ENCODE measurements at regions not wholly inside any gene's neighbourhood (a gene's known extent, or its start where the extent isn't known, plus 50 kb on each side); places are given as distances from the start of the nearest gene placed in this dataset.
"Not testable (repeated sequence)": the region's sequence is repeated elsewhere in the genome, so short reads cannot be mapped to it uniquely, and the experiment has no call there.

- DNase-seq, result no peak
Measured at GRCh38 chr5:108696951-108697715, 50.6 kb upstream of the FER start.

GRCh38 chr5:108696407-108696806 lies 51.3 kb upstream of the FER start:
- DNase-seq, result no peak

GRCh38 chr5:108688485-108688884 lies 59.2 kb upstream of the FER start:
- no peak for DNase-seq

GRCh38 chr5:108687595-108688200 lies 60.0 kb upstream of the FER start:
- no peak for DNase-seq

- no peak for DNase-seq
Measured at GRCh38 chr5:108686676-108687075, 61.0 kb upstream of the FER start.

GRCh38 chr5:108685448-108686216 lies 62.1 kb upstream of the FER start:
- not testable (repeated sequence) for DNase-seq

- DNase-seq, result no peak
Measured at GRCh38 chr5:108681079-108681921, 66.4 kb upstream of the FER start.

- no peak for DNase-seq
Measured at GRCh38 chr5:108678091-108678490, 69.6 kb upstream of the FER start.

GRCh38 chr5:108675736-108676135 lies 72.0 kb upstream of the FER start:
- DNase-seq, result no peak

GRCh38 chr5:108672639-108673038 lies 75.1 kb upstream of the FER start:
- peak; percentile 36 for DNase-seq

- DNase-seq, result no peak
Measured at GRCh38 chr5:108670591-108671289, 77.0 kb upstream of the FER start.

- no peak for DNase-seq
Measured at GRCh38 chr5:108669462-108669861, 78.2 kb upstream of the FER start.

GRCh38 chr5:108661590-108662219 lies 86.0 kb upstream of the FER start:
- no peak for DNase-seq

GRCh38 chr5:108661024-108661423 lies 86.7 kb upstream of the FER start:
- DNase-seq, result no peak

GRCh38 chr5:108660291-108660690 lies 87.4 kb upstream of the FER start:
- DNase-seq, result no peak

- DNase-seq, result no peak
Measured at GRCh38 chr5:108659531-108659930, 88.2 kb upstream of the FER start.

GRCh38 chr5:108655750-108656450 lies 91.8 kb upstream of the FER start:
- peak; percentile 9 for DNase-seq

GRCh38 chr5:108654051-108654450 lies 93.6 kb upstream of the FER start:
- DNase-seq, result no peak

GRCh38 chr5:108653201-108653600 lies 94.5 kb upstream of the FER start:
- no peak for DNase-seq

- no peak for DNase-seq
Measured at GRCh38 chr5:108650997-108651396, 96.7 kb upstream of the FER start.

GRCh38 chr5:108649646-108650045 lies 98.1 kb upstream of the FER start:
- no peak for DNase-seq
